ENCODE measurements at regions not wholly inside any gene's neighbourhood (a gene's known extent, or its start where the extent isn't known, plus 50 kb on each side); places are given as distances from the start of the nearest gene placed in this dataset.
"Not testable (repeated sequence)": the region's sequence is repeated elsewhere in the genome, so short reads cannot be mapped to it uniquely, and the experiment has no call there.

DNA sequence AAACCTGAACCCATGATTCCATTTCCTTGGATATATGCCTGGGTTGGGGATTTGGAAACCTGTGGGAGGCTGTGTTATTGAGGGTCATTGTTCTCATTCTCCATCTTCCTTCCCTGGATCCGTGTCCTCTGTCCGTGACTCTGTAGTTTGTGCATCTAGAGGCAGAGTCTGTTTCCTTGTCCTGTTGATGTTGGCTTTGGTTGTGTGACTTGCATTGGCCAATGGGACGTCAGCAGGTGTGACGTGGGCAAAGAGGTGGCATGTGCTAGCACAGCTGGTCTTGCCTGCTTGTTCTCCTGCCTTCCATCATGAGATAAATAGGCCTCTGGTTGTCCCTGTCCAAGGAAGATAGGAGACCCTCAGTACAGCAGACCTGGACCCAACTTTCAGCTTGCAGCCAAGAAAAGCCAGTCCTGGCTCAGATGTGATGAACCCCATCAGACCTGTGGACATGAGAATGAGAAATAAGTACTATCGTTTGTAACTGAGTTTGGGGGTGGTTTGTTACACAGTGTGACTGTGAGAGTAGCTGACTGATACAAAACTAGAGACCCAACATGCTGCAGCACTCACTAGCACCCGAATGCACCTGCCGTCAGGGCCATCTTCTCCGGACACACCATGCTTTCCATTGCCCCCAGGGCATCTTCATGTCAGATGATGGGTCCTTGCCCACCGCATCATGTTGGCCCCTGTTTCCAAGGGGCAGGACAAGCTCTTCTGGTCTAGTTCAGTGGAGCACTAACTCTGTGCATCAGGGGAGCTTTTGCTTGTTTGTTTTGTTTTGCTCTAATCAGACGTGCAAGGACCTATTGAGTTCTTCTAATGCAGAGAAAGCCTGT lies 195.3 kb upstream of the SULF2 start:
- ChIA-PET CTCF (no interaction called here), POLR2A (no interaction called here)
- no peak for TF ChIP-seq SP1 (IDR thresholded peaks at IDR 0.05)

GRCh38 chr20:47979361-47980095 lies 194.2 kb upstream of the SULF2 start:
- DNase-seq (ENCODE audit: extremely low spot score); POLR2A ChIA-PET; CTCF ChIA-PET: not testable (repeated sequence)

More for the DNA sequence above, 195.3 kb upstream of the SULF2 start:
- DNase-seq (ENCODE audit: extremely low spot score) = no peak

DNA sequence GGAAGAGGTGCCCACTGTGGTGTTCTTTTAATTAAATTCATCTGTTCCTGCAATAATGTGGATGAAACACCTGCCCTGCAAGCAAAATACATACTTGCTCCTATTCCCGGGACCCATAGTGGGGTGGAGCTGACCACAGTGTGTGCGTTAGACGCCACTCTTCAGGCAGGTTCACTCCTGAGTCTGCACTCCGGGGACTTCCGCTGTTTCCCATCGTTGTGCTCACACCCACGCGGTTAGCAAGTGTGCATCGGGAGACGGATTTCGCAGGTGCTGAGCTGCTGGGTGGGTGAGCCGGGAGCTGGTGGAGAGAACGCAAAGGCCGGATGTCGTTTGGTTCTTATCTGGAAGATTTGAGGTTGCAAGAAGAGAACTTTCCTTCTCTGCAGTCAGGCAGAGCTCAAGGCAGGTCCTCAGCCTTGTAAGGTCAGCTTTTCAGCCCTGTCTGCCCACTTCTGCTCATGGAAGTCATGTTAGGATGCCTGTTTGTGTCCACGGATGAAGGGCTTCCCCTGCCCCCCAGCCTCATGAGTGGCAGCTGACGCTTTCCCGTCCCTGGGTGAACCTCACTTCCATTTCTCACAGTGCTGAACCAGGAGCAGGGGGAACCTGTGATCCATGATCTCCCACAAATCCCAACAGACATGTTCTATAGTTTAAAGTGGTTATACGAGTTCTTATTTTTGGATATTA lies 193.3 kb upstream of the SULF2 start:
- CTCF ChIA-PET; DNase-seq (ENCODE audit: extremely low spot score); POLR2A ChIA-PET: not testable (repeated sequence)

GRCh38 chr20:47977789-47978252 lies 192.5 kb upstream of the SULF2 start:
- POLR2A ChIA-PET = not testable (repeated sequence)

DNA sequence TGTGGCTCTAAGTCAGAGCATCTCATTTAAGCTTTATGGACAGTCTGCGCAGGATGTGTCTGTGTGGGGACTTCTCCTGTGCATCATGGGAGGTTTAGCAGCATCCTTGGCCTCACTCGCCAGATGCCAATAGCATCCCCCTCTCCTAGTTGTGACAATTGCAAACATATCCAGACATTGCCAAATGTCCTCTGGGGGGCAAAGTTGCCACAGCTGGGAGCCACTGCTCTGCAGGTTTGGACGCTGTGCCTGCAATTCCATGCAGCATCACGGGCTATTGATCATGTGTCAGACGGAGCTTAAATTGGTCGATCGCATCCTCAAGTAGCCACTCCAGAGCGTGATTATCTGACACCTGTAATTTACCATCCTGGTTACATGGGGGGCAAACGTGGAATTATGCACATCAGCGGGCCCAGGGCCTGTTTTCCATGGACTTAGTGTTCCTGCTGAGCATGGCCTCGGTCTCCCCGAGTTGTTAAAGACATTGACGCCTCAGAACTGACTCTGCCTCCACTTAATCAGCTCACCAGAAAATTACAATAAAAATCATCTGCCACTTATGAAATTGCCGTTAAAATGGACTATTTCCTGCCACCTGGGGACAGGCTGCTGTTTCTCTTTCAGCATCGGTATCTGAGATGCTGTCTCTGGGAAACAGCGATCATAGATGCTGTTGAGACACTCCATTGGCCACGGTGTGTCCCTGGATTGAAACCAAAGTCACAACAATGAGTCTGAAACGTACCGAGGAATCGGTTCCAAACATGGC lies 191.9 kb upstream of the SULF2 start:
- POLR2A ChIA-PET; DNase-seq (ENCODE audit: extremely low spot score); CTCF ChIA-PET: not testable (repeated sequence)

More at GRCh38 chr20:47977789-47978252, 192.5 kb upstream of the SULF2 start:
- CTCF ChIA-PET; DNase-seq (ENCODE audit: extremely low spot score): not testable (repeated sequence)

DNA sequence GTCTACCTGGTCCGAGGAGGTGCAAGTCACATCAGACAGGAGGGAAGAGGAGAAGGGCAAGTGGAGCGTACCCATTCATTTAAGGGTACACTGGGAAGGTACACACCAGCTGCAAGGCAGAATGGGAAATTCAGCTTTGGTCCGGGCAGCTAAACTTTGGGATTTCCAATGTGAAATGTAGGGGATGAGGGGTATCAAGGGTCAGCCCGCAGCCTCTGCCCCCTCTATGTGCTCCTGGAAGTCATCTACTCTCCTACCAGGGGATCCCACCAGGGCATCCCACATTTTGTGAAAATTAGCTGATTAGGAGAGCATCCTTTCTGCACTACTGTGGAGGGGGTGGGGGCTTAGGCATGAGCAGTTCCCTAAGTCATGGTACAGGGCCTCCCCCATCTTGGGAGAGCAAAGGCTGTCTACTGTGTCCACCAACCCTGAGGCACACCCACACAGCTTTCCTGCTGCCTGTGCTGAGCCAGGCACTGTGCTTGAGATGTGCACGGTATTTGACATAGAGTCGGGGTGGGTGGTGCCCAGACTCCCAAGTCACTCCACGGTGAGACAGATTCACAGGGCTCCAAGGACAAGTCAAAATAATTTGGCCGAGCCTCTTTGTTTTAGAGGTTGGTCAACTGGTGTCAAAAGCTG lies 189.1 kb upstream of the SULF2 start:
- TF ChIP-seq, protein P1, sequence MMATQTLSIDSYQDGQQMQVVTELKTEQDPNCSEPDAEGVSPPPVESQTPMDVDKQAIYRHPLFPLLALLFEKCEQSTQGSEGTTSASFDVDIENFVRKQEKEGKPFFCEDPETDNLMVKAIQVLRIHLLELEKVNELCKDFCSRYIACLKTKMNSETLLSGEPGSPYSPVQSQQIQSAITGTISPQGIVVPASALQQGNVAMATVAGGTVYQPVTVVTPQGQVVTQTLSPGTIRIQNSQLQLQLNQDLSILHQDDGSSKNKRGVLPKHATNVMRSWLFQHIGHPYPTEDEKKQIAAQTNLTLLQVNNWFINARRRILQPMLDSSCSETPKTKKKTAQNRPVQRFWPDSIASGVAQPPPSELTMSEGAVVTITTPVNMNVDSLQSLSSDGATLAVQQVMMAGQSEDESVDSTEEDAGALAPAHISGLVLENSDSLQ (IDR thresholded peaks at IDR 0.05) = no peak
- TF ChIP-seq FOXM1 (IDR thresholded peaks at IDR 0.05; ENCODE audit: borderline replicate concordance) = no peak
- no peak for TF ChIP-seq SUZ12 (IDR thresholded peaks at IDR 0.05)
- no peak for TF ChIP-seq BHLHE40 (IDR thresholded peaks at IDR 0.05; ENCODE audit: borderline replicate concordance)
- TF ChIP-seq CTBP1 (IDR thresholded peaks at IDR 0.05; ENCODE audit: borderline replicate concordance) = no peak
- no peak for TF ChIP-seq ARNT (IDR thresholded peaks at IDR 0.05)
- TF ChIP-seq LEF1 (IDR thresholded peaks at IDR 0.05; ENCODE audit: borderline replicate concordance) = no peak
- no peak for TF ChIP-seq TARDBP (IDR thresholded peaks at IDR 0.05)
- TF ChIP-seq ELF4 (IDR thresholded peaks at IDR 0.05) = no peak
- TF ChIP-seq ZNF384 (IDR thresholded peaks at IDR 0.05) = no peak
- ChIA-PET CTCF (no interaction called here), POLR2A (no interaction called here)

DNA sequence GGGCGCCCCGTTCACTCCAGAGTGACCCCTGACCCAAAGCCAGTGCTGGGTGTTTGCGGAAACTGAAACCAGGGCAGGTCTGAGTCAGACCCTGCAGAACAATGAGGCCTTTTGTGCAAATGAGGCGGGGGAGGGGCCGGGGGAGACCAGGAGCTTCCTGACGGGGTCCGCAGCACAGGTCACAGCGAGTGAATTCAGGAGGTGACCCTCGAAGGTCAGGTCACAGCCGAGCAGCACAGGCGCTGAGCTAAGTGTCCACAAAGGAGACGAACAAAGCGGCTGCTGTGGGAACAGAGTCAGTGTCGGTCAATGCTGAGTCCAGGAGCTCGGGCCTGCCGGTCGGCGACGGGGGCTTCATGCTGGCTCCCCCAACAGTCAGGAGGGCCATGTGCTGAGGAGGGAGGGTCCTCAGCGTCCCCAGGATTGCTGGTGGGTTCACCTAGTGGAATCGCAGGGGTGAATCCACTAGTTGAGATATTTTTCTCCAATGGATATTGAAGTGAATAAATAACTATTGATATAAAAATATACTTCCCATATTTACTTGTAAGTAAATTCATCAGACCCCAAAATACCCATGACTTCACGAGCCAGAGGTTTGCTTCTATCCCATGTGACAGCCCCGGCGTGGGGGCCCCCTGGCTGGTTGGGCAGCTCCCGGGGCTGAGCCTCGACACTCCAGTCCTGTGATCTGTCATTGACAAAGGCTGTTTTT lies 188.4 kb upstream of the SULF2 start:
- no peak for TF ChIP-seq ARNT (IDR thresholded peaks at IDR 0.05)
- TF ChIP-seq HDGF (IDR thresholded peaks at IDR 0.05; ENCODE audit: borderline replicate concordance) = no peak
- TF ChIP-seq SUZ12 (IDR thresholded peaks at IDR 0.05) = no peak
- no peak for TF ChIP-seq SP1 (IDR thresholded peaks at IDR 0.05)
- TF ChIP-seq ZNF384 (IDR thresholded peaks at IDR 0.05) = no peak
- TF ChIP-seq ELF4 (IDR thresholded peaks at IDR 0.05) = no peak
- no peak for TF ChIP-seq LEF1 (IDR thresholded peaks at IDR 0.05; ENCODE audit: borderline replicate concordance)
- no peak for TF ChIP-seq FOXM1 (IDR thresholded peaks at IDR 0.05; ENCODE audit: borderline replicate concordance)
- no peak for TF ChIP-seq TARDBP (IDR thresholded peaks at IDR 0.05)
- no peak for TF ChIP-seq L3MBTL2 (conservative IDR thresholded peaks at IDR 0.05)
- TF ChIP-seq NFRKB (IDR thresholded peaks at IDR 0.05) = no peak
- ChIA-PET CTCF (no interaction called here), POLR2A (no interaction called here)
- DNase-seq (ENCODE audit: extremely low spot score) = no peak

More for the DNA sequence above, 189.1 kb upstream of the SULF2 start:
- DNase-seq (ENCODE audit: extremely low spot score) = no peak

DNA sequence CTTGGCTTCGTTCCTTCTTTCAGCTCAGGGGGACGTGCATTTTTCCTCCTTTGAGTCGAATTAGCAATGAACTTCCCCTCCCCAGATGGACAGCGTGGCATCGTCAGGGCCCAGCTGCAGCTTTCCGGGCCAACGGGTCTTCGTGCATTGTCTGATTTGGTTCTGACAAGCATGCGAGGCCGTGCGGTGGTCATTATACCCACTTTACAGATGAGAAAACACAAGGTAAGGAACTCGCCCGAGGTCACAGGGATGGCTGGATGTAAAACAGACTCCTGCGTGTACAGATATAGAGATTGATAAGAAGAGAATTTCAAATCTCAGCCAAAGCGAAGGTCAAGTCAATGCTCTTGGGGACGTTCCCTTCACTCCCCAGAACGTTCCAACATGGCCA lies 187.6 kb upstream of the SULF2 start:
- POLR2A ChIA-PET = no interaction called here
- DNase-seq (ENCODE audit: extremely low spot score) = no peak
- CTCF ChIA-PET = interaction anchor here (0.7 kb wide), 1 partner anchor 25 kb away, joined by 3 read pairs; no protein-coding TSS in a partner anchor
- no peak for TF ChIP-seq SUZ12 (IDR thresholded peaks at IDR 0.05)
- no peak for TF ChIP-seq FOXA1 (IDR thresholded peaks at IDR 0.05)
- TF ChIP-seq NFRKB (IDR thresholded peaks at IDR 0.05) = no peak
- TF ChIP-seq HDGF (IDR thresholded peaks at IDR 0.05; ENCODE audit: borderline replicate concordance) = no peak
- TF ChIP-seq ZNF384 (IDR thresholded peaks at IDR 0.05) = no peak
- no peak for TF ChIP-seq FOXM1 (IDR thresholded peaks at IDR 0.05; ENCODE audit: borderline replicate concordance)
- TF ChIP-seq FOXK2 (IDR thresholded peaks at IDR 0.05) = no peak
- no peak for TF ChIP-seq TARDBP (IDR thresholded peaks at IDR 0.05)
- no peak for TF ChIP-seq ARNT (IDR thresholded peaks at IDR 0.05)
- TF ChIP-seq BHLHE40 (IDR thresholded peaks at IDR 0.05; ENCODE audit: borderline replicate concordance) = no peak
- TF ChIP-seq LEF1 (IDR thresholded peaks at IDR 0.05; ENCODE audit: borderline replicate concordance) = no peak
- no peak for TF ChIP-seq SP1 (IDR thresholded peaks at IDR 0.05)

- POLR2A ChIA-PET = interaction anchor here (0.9 kb wide), 1 partner anchor 186 kb away, joined by 3 read pairs; no protein-coding TSS in a partner anchor
- CTCF ChIA-PET = interaction anchor here (0.7 to 0.9 kb wide), 2 partner anchors 17 to 25 kb away, joined by 3 to 4 read pairs; no protein-coding TSS in a partner anchor
- DNase-seq (ENCODE audit: extremely low spot score) = peak; percentile 43
Measured at GRCh38 chr20:47972297-47972915, 187.1 kb upstream of the SULF2 start.

All from HEK293T (cell line).